GM20431 (cell line): ENCODE measurements at regions not wholly inside any gene's neighbourhood (a gene's known extent, or its start where the extent isn't known, plus 50 kb on each side); places are given as distances from the start of the nearest gene placed in this dataset.

ENCODE experiments used
- in situ Hi-C: fragments of 300-500 bp; cut with MseI, MboI; formaldehyde crosslinking; loops from one replicate; pipeline ENCODE4 v1.15.0; 2020; ENCODE audit warnings: low sequenced_read_pairs; ENCODE audit not compliant: unreplicated experiment

DNA sequence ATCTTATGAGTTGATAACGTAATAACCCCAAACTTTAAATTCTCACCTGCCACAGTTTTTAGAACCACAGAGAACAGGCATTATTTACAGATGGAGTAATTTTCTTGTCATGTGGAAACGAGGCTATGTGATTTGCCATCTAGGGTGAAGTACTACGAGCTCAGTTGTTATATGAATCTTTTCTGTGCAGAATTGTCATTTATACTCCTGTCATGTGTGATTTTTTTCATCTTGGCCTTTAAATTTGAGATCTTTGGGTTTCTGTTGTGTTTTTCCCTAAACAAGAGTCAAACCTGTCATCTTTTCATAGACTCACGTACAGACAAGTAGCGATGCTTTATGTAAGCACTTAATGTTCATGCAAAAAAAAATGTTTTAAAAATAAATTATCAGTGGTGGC is 153.7 kb upstream of the TAC1 start:
- in situ Hi-C loops = no loop called here

GRCh38 chr7:97580205-97580604 is 151.7 kb upstream of the TAC1 start:
- in situ Hi-C loops = no loop called here

DNA sequence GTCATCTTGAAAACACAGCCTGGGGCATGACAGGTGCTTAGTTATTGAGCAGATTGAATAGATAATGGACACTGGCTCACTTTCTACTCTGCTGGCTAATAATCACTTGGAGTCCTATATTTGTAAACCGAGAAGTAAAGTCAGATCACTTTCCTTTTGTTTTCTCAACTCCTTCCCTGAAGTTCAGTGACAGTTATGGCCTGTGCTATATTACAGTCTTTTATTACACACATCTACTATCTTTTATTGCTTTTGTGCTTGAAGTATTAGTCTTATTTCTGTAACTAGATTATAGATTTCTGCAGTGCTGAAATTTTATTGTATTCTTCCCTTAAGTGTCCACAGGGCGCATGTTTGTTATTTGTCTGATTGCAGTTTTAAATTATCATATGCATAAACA is 136.4 kb upstream of the TAC1 start:
- in situ Hi-C loops = no loop called here

GRCh38 chr7:97601931-97602457 is 129.9 kb upstream of the TAC1 start:
- in situ Hi-C loops = no loop called here

DNA sequence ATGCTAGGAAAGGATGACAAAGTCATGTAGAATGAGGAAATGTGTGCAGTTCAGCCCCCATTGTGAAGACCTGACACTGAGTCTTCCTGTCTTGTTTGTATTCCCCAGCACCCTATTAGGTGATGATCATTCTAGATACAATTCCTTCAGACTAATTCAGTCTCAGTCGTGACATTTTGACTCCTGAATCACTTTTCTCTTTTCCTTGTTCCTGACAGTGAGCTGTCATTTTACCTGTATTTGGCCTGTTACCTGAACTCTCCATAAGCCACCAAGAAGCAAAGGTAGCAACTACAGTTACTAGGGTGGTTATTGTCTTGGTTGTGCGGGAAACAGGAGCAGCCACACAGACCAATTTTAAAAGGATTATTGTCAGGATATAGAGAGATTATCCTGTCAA is 111.4 kb upstream of the TAC1 start:
- in situ Hi-C loops = no loop called here

GRCh38 chr7:97623333-97623732 is 108.6 kb upstream of the TAC1 start:
- in situ Hi-C loops = no loop called here

GRCh38 chr7:97630116-97630515 is 101.8 kb upstream of the TAC1 start:
- in situ Hi-C loops = no loop called here

GRCh38 chr7:97635622-97636021 is 96.3 kb upstream of the TAC1 start:
- in situ Hi-C loops = no loop called here

DNA sequence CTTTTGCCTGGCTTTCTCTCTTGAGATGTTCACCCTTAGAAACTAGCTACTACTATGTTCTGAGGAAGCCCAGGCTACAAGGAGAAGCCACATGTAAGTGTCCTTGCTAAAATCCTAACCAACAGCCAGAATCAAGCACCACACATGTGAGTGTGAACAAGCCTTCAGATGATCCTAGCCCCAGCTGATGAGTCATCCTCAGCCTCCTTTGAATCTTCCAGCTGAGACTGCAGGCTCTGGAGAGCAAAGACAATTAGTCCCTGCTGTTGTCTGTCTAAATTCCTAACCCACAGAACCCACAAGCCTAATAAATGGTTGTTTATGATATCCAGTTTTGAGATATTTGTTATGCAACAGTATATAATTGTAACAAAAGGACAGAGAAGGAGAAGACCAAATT is 92.8 kb upstream of the TAC1 start:
- in situ Hi-C loops = no loop called here

DNA sequence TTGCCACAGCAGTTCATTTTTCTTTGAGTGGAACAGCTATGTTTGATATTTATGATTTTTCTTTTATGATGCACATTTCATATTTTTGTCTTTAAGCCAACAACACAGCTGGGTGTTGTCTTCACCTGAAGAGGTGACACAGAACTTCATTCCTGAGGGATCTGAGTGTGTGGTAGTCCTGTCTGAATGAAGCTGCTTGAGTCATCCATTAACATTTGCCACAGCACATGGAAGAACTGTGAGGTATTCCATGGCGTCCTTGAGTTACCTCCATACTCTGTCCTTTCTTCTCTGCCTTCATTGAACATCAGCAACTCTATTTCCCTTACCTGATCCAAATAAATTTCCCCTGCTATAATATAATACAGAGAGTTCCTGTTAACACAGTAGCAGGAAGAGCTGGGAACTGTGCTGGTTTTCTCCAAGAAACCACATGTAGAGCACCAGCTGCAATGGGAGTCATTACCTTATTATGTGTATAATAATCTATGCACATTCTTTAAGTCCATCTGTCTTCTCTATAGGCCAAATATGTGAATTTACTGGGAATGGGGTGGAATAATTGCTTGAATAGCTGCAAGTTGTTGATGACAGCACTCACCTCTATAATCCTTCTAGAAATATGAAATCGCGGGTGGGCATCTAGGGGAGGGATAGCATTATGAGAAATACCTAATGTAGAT is 72.4 kb upstream of the TAC1 start:
- in situ Hi-C loops = no loop called here

DNA sequence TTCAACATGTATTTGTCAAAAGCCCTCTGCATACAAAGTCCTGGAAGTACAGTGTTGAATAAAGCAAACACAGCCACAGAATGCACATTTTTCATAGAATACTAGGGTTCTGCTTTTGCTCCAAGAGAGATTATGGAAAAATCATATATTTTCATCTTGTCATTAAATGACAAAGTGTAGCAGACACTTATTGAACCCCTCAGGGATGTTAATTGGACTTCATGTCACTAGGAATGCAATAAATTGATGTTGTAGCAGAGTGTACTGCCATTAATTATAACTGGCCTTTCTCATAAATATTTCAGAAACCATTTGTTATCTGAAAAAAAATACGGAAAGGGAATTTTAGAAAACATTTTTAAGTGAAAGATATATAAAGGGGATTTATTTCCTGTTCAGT is 64.5 kb upstream of the TAC1 start:
- in situ Hi-C loops = no loop called here

GRCh38 chr7:97671571-97671970 is 60.3 kb upstream of the TAC1 start:
- in situ Hi-C loops = no loop called here

- in situ Hi-C loops = no loop called here
These were observed 51.3 kb upstream of the TAC1 start for GRCh38 chr7:97680622-97681021.
